ENCODE measurements at regions not wholly inside any gene's neighbourhood (a gene's known extent, or its start where the extent isn't known, plus 50 kb on each side); places are given as distances from the start of the nearest gene placed in this dataset.

DNA sequence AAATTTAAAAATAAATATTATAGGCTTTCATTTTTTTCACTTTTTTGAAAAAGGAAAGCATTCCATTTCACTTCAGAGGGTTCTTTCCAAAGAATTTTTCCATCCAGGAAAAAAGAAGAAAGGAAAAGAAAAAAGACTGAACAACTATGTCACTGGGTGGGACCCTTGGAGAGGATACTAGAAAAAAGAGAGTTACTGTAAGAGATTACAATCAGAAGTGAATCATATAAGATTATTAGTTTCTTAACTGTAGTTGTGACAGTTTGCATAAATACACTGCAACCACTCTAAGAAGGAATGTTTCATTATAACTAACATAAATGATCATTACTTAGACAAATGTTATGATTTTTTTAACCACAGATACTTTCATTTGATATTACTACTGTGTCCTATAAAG lies 87.8 kb downstream of the KLF12 start:
- Histone ChIP-seq H3K9me3 (no peaks in the 10 kb centered on the region), H3K27ac (no peak overlapping the region), H3K4me1 (ENCODE audit: control insufficient read depth in 1 of 2, low read depth in 2 of 2) (peaks cover 17 to 28% of the 10 kb centered on the region in 2 donors), H3K27me3 (replicated peaks; ENCODE audit: insufficient read depth) (no peaks in the 10 kb centered on the region), H3K4me3 (no peak overlapping the region), H3K36me3 (no peaks in the 10 kb centered on the region)
- no peak for DNase-seq (ENCODE audit: low spot score)
- ATAC-seq (ENCODE audit: insufficient number of reproducible peaks, low FRiP score, low read depth) = no peak
- TF ChIP-seq, protein P1, sequence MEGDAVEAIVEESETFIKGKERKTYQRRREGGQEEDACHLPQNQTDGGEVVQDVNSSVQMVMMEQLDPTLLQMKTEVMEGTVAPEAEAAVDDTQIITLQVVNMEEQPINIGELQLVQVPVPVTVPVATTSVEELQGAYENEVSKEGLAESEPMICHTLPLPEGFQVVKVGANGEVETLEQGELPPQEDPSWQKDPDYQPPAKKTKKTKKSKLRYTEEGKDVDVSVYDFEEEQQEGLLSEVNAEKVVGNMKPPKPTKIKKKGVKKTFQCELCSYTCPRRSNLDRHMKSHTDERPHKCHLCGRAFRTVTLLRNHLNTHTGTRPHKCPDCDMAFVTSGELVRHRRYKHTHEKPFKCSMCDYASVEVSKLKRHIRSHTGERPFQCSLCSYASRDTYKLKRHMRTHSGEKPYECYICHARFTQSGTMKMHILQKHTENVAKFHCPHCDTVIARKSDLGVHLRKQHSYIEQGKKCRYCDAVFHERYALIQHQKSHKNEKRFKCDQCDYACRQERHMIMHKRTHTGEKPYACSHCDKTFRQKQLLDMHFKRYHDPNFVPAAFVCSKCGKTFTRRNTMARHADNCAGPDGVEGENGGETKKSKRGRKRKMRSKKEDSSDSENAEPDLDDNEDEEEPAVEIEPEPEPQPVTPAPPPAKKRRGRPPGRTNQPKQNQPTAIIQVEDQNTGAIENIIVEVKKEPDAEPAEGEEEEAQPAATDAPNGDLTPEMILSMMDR (IDR thresholded peaks at IDR 0.05) = no peak

DNA sequence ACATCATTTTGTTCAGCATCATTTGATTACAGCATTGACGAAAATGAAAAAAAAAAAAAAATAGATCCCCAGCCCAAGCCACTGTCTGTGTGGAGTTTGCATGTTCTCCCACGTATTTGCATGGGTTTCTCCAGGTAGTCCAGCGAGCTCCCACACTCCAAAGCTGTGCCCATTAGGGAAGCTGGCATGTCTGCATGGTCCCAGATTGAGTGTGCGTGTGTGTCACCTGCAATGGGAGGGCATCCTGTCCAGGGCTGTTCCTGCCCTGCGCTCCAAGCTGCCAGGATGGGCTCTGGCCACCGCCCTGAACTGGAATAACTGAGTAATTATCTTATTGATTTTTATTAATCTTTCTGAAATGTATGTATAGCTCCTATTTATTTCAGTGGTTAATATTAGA lies 88.6 kb downstream of the KLF12 start:
- DNase-seq (ENCODE audit: low spot score) (no peak), ATAC-seq (ENCODE audit: insufficient number of reproducible peaks, low FRiP score, low read depth) (no peak)
- TF ChIP-seq, protein P1 (IDR thresholded peaks at IDR 0.05) = no peak

DNA sequence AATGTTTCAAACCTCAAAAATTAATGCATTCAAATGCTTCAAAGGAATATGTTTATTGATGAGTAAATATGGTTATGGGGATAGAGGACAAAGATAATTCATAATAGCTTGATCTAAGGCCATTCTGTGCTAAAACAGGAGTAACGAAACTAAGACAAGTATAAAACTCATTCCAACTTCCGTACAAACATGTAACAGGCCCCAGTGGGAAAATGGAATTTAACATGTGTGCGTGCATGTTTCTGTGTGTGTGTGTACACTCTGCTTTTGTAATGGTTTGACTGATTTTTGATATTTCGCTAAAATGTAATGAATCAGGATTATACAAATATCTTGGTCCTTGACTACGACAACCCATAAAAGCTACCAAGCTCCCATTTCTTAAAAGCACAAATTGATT lies 91.0 kb downstream of the KLF12 start:
- no peak for DNase-seq (ENCODE audit: low spot score)
- TF ChIP-seq, protein P1 (IDR thresholded peaks at IDR 0.05) = no peak

More for the DNA sequence above, 88.6 kb downstream of the KLF12 start:
- Histone ChIP-seq H3K4me3 (no peak overlapping the region), H3K27me3 (replicated peaks; ENCODE audit: insufficient read depth) (no peaks in the 10 kb centered on the region), H3K36me3 (no peaks in the 10 kb centered on the region), H3K9me3 (no peaks in the 10 kb centered on the region), H3K4me1 (ENCODE audit: control insufficient read depth in 1 of 2, low read depth in 2 of 2) (peaks cover 17 to 35% of the 10 kb centered on the region in 2 donors), H3K27ac (no peak overlapping the region)

DNA sequence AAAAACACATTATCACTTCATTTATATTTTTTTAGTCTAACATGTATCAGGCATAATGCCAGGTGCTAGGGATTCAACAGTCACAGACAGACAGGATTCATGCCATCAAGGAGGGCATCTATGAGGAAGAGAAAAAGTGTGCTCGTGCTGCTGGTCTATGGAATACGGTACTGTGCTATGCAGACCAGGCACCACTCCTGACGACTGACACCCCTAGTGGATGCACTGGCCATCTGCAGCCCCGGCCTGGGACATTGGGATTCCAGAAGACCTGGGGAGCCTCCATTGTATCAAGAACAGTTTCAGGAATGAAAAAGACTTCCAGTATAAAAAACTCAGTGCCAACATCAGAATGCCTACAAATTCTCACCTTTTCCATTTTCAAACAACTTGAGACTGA lies 94.0 kb downstream of the KLF12 start:
- Histone ChIP-seq H3K4me1 (ENCODE audit: control insufficient read depth in 1 of 2, low read depth in 2 of 2) (peaks cover 0 to 20% of the 10 kb centered on the region in 2 donors), H3K4me3 (no peak overlapping the region), H3K27me3 (replicated peaks; ENCODE audit: insufficient read depth) (no peaks in the 10 kb centered on the region), H3K27ac (no peak overlapping the region), H3K9me3 (no peaks in the 10 kb centered on the region), H3K36me3 (no peaks in the 10 kb centered on the region)
- DNase-seq (ENCODE audit: low spot score) (no peak), ATAC-seq (ENCODE audit: insufficient number of reproducible peaks, low FRiP score, low read depth) (no peak)
- TF ChIP-seq, protein P1 (IDR thresholded peaks at IDR 0.05) = peak; percentile 40

More for the DNA sequence above, 91.0 kb downstream of the KLF12 start:
- no peaks in the 10 kb centered on the region for H3K27me3 ChIP-seq (replicated peaks; ENCODE audit: insufficient read depth)
- H3K4me1 ChIP-seq (ENCODE audit: control insufficient read depth in 1 of 2, low read depth in 2 of 2) = peaks cover 7 to 34% of the 10 kb centered on the region in 2 donors
- H3K4me3 ChIP-seq = no peak overlapping the region
- H3K27ac ChIP-seq = no peak overlapping the region
- no peaks in the 10 kb centered on the region for H3K9me3 ChIP-seq
- ATAC-seq (ENCODE audit: insufficient number of reproducible peaks, low FRiP score, low read depth) = no peak
- H3K36me3 ChIP-seq = no peaks in the 10 kb centered on the region

DNA sequence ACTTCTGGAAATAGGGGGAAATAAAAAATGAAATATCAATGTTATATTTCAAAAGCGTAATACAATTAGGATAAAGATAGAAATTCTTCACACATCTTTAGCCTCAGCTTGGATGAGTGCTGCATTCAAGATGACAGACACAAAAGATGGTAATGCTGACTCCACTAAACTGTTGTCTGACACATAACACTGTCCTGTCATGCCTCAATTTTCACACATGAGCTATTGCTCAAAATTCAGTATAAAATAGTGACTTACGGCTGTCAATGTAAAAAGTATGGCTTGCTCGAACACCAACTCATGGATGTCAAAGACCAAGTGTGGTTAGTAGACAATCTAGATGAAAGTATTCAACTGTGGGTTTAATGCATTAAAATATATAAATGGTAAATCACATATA lies 94.5 kb downstream of the KLF12 start:
- no peaks in the 10 kb centered on the region for H3K36me3 ChIP-seq
- H3K27ac ChIP-seq = no peak overlapping the region
- peaks cover 0 to 20% of the 10 kb centered on the region in 2 donors for H3K4me1 ChIP-seq (ENCODE audit: control insufficient read depth in 1 of 2, low read depth in 2 of 2)
- DNase-seq (ENCODE audit: low spot score) (no peak), ATAC-seq (ENCODE audit: insufficient number of reproducible peaks, low FRiP score, low read depth) (no peak)
- no peak overlapping the region for H3K4me3 ChIP-seq
- TF ChIP-seq, protein P1 (IDR thresholded peaks at IDR 0.05) = no peak
- H3K27me3 ChIP-seq (replicated peaks; ENCODE audit: insufficient read depth) = no peaks in the 10 kb centered on the region
- H3K9me3 ChIP-seq = no peaks in the 10 kb centered on the region
